Thymus (tissue), 11 donors: ENCODE measurements at regions not wholly inside any gene's neighbourhood (a gene's known extent, or its start where the extent isn't known, plus 50 kb on each side); places are given as distances from the start of the nearest gene placed in this dataset.

ENCODE experiments used
- DNase-seq, 9 donors: peaks; one replicate each; pipeline ENCODE4 v3.0.0-alpha.2; 2013; ENCODE audit warnings: low spot score in 9 of 9, low read depth in 6 of 9, missing footprints in 1 of 9
- H3K27ac ChIP-seq, 2 donors: one replicate each; pipeline ENCODE4 v1.5.1; 2013; ENCODE audit warnings: control low read depth in 1 of 2, low read depth in 1 of 2, low read length in 1 of 2, mild to moderate bottlenecking in 1 of 2, moderate library complexity in 1 of 2
- H3K27me3 ChIP-seq, 2 donors: one replicate each; pipeline ENCODE4 v1.5.1; 2013; ENCODE audit warnings: low read length in 1 of 2; ENCODE audit not compliant: control insufficient read depth in 2 of 2, insufficient read depth in 1 of 2
- H3K36me3 ChIP-seq, 2 donors: one replicate each; pipeline ENCODE4 v1.5.1; 2013; ENCODE audit warnings: low read length in 1 of 2, mild to moderate bottlenecking in 1 of 2, moderate library complexity in 1 of 2; ENCODE audit not compliant: control insufficient read depth in 2 of 2, insufficient read depth in 2 of 2
- H3K4me1 ChIP-seq, 2 donors: one replicate each; pipeline ENCODE4 v1.5.1; 2013; ENCODE audit warnings: low read length in 2 of 2; ENCODE audit not compliant: control insufficient read depth in 2 of 2, insufficient read depth in 2 of 2
- H3K4me3 ChIP-seq, 2 donors: one replicate each; pipeline ENCODE4 v1.5.1; 2013; ENCODE audit warnings: low read length in 2 of 2, control low read depth in 1 of 2, mild to moderate bottlenecking in 1 of 2
- H3K9me3 ChIP-seq, 2 donors: one replicate each; pipeline ENCODE4 v1.5.1; 2013; ENCODE audit warnings: low read length in 1 of 2, mild to moderate bottlenecking in 1 of 2; ENCODE audit not compliant: control insufficient read depth in 2 of 2, insufficient read depth in 1 of 2
- WGBS: extraction: QIAGEN DNeasy Blood & Tissue Kit; methylation state at CpG from one replicate; pipeline ENCODE4 v1.1.7; 2013; 5-methylcytosine and 5-hydroxymethylcytosine counted together
- donor health status: healthy.

DNA sequence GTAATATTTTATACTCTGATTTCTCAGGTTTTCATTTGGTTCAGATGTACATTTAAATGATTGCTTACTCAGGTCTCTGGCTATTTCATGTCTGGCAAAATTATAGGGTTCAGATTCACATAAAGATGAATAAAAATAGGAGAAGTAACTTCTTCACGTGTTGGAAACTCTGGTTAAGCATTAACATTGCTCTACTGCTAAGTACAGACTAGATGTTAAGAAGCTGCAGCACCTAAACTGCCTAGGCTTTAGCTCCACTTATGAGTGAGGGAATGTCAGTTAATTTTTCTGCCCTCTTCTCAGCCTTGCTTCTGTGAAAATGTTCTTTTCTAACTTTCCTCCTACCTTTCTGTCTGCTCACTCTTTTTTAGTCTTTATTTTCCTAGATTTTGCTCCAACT lies 361.2 kb downstream of the ARAP2 start:
- Histone ChIP-seq H3K36me3 (no peaks in the 10 kb centered on the region), H3K27me3 (no peaks in the 10 kb centered on the region), H3K9me3 (no peaks in the 10 kb centered on the region), H3K4me1 (no peaks in the 10 kb centered on the region), H3K4me3 (no peak overlapping the region), H3K27ac (no peak overlapping the region)
- DNase-seq, result no peak
- 65% methylated on average over 1 of the region's 1 CpG for whole genome bisulfite sequencing

DNA sequence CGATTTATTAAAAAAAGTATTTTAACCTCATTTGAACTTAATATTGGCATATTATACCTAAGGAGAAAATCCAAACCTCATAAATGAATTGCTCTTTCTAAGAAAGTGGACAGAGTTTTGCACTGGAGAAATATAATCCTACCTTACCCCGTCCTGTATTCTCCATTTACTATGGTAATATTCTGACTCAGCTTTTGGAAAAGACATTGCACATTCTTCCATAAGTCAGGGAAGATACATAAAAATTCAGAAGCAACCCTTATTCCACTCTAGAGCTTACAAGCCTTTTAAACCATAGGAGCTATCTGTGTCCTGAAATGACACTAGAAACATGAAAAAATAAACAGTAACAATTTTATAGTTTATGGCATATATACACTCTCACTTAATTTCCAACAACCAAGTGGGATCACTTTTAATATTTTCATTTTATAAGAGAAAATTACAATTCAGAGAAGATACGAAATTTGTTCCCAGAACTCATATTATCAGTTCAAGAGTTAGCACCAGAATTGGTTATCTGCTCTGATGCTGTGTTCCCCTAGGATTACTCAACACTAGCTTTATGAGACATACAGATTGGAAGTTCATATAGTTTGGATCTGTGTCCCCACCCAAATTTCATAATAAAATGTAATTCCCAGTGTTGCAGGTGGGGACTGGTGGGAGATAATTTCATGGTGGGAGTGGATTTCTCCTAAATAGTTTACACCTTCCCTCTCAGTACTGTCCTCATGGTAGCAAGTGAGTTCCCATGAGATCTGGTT lies 359.4 kb downstream of the ARAP2 start:
- DNase-seq, result no peak
- no peak overlapping the region for H3K27ac ChIP-seq
- no peaks in the 10 kb centered on the region for H3K9me3 ChIP-seq
- H3K36me3 ChIP-seq, result no peaks in the 10 kb centered on the region
- H3K4me1 ChIP-seq, result no peaks in the 10 kb centered on the region
- H3K27me3 ChIP-seq, result no peaks in the 10 kb centered on the region
- WGBS, result 93% methylated on average over 3 of the region's 3 CpGs
- no peak overlapping the region for H3K4me3 ChIP-seq

DNA sequence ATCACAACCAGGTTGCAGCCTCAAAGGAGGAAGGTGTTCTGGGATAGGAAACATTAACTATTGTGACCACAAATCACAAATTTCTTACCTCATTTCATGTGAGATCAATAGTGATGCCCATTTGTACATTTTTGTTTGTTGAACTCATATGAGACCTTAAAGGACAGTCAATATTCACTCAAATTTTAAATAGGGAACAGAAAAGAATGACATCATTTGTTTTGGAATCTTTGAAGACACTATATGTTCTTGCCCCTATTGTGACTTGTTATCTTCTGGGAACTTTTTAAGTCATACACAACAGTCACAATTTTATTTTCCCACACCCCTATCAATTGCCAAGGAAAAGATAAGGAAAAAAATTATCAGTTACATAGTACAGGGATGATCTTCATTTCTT lies 346.5 kb downstream of the ARAP2 start:
- no peak overlapping the region for H3K4me3 ChIP-seq
- no peak overlapping the region for H3K27ac ChIP-seq
- no peak for DNase-seq
- no peaks in the 10 kb centered on the region for H3K9me3 ChIP-seq
- no peaks in the 10 kb centered on the region for H3K4me1 ChIP-seq
- H3K27me3 ChIP-seq, result no peaks in the 10 kb centered on the region
- H3K36me3 ChIP-seq, result no peaks in the 10 kb centered on the region

DNA sequence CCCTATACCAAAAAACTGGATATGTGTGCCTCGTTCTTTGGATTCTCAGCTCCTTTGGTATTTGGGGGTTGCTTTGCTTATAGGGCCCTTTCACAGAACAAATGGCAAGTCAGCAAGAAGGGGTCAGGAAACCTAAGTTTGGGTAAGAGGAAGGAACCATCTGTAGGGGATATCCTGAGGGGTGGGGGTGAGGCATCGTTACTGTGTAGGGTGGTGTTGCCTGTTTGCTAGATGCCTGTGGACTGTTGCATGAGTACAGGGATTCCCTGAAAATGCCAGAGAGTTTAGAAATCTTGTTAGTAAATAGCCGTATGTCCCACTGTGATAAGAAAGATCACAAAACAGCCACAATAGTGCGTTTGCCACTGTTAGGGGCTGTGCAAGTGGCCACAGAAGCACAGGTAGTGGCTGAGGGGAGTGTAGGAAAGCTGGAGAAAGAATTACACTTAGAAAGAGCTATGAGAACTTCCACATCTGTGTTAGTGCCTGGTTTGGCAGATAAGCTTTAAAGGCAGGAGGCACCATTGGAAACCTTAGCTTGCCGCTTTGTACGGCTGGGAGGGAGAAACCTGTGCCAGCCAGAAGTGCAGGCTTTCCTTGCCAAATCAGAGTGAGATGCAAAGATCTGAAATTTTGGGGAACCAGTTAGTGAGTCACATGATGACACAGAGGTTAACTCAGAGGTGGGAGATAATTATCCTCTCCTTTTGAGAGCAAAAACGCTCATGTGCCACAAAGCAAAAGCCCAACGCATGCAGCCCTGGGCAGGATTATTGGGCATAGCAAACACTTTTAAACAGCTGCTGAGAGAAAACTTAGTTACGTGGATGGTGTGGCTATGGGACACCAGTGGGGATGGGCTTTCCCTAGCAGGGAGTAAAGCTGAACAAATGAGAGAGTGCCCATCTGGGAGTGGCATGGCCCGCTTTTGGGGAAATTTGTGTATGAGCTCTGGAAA lies 343.7 kb downstream of the ARAP2 start:
- no peaks in the 10 kb centered on the region for H3K4me1 ChIP-seq
- H3K36me3 ChIP-seq, result no peaks in the 10 kb centered on the region
- DNase-seq, result no peak
- 30% methylated on average over 10 of the region's 10 CpGs for WGBS
- no peaks in the 10 kb centered on the region for H3K9me3 ChIP-seq
- H3K27ac ChIP-seq, result no peak overlapping the region
- H3K27me3 ChIP-seq, result no peaks in the 10 kb centered on the region
- H3K4me3 ChIP-seq, result no peak overlapping the region

DNA sequence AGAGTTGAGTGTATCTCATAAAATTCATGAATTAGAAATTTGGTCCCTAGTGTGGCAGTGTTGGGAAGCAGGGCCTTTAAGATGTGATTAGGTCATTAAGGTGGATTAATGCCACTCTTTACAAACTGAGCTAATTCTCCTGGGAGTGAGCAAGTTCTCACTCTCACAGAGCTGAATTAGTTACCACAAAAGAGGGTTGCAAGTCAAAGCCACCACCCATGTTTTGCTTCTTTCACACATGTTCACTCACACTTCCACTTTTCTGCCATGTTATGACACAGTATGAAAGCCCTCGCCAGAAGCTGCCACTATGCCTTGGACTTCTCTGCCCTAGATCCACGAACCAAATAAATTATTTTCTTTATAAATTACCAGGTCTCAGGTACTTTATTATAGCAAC lies 332.1 kb downstream of the ARAP2 start:
- Histone ChIP-seq H3K27me3 (no peaks in the 10 kb centered on the region), H3K9me3 (no peaks in the 10 kb centered on the region), H3K4me1 (no peaks in the 10 kb centered on the region), H3K36me3 (no peaks in the 10 kb centered on the region), H3K4me3 (no peak overlapping the region), H3K27ac (no peak overlapping the region)
- WGBS, result 67% methylated on average over 2 of the region's 2 CpGs
- DNase-seq, result peak in 1 of 9 donors; percentile 4

DNA sequence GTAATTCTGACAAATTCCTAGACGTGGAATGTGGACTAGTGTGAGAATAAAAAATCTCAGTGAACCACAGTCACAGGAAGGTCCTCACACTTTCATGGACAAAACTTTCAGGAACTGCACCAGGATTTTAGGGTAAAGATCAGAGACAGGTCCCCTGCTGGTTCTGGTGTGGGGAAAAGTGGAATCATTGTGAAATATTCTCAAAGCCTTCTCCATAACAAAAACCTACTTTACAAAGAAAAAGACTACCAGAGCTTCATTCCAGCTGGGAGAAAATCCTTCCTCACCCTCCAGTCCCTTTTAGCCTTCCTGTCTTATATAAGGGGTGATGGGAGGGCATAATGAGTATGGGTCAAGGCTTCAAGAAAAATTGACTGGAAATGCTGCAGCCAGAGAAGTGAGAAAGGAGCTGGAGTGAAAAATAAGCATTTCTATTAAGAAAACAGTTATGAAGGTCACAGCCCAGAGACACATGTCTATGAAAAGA lies 325.8 kb downstream of the ARAP2 start:
- WGBS, result 97% methylated on average over 1 of the region's 1 CpG
- Histone ChIP-seq H3K4me3 (no peak overlapping the region), H3K27me3 (no peaks in the 10 kb centered on the region), H3K27ac (no peak overlapping the region), H3K9me3 (no peaks in the 10 kb centered on the region), H3K36me3 (no peaks in the 10 kb centered on the region), H3K4me1 (no peaks in the 10 kb centered on the region)
- DNase-seq, result no peak

DNA sequence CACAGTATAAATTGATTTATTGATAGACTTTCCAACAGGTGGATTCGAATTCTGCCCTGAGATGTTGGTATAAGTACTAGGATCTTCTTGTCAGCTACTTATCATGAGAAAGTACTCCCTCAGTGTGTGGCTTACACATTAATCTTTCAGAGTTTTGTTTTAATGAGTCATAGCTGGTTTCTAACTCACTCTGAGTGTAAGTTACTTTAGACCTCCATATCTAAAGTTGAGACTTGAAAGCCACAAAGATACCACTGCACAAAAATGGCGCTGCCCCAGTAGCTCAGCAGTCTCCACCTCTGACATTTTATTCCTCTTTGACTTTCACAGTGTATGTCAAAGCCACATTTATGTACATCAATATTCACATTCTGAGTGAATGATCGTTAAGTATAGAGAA lies 318.5 kb downstream of the ARAP2 start:
- no peak for DNase-seq
- H3K9me3 ChIP-seq, result no peaks in the 10 kb centered on the region
- no peaks in the 10 kb centered on the region for H3K36me3 ChIP-seq
- H3K4me3 ChIP-seq, result no peak overlapping the region
- no peaks in the 10 kb centered on the region for H3K4me1 ChIP-seq
- WGBS, result 80% methylated on average over 3 of the region's 3 CpGs
- H3K27ac ChIP-seq, result no peak overlapping the region
- H3K27me3 ChIP-seq, result no peaks in the 10 kb centered on the region

DNA sequence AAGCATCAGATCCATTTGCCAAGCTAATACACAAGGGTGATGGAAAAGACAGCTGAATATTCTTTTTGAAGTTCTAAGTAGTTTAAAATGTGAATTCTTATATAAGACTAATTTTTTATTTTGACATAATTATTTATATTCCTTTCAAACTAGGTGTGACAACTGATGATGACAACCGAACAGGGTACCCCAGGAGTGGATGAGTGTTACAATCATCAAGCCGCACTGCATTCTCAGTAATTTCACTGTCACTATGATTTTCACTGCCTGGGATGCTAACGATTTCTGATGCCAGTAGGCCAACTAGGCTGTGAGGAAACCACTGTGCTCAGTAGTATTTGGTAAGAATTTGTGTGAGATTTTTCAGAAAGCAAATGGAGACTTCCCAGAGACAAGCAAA lies 317.5 kb downstream of the ARAP2 start:
- WGBS, result 86% methylated on average over 3 of the region's 3 CpGs
- Histone ChIP-seq H3K4me1 (no peaks in the 10 kb centered on the region), H3K27me3 (no peaks in the 10 kb centered on the region), H3K27ac (no peak overlapping the region), H3K36me3 (no peaks in the 10 kb centered on the region), H3K9me3 (no peaks in the 10 kb centered on the region), H3K4me3 (no peak overlapping the region)
- DNase-seq, result no peak

DNA sequence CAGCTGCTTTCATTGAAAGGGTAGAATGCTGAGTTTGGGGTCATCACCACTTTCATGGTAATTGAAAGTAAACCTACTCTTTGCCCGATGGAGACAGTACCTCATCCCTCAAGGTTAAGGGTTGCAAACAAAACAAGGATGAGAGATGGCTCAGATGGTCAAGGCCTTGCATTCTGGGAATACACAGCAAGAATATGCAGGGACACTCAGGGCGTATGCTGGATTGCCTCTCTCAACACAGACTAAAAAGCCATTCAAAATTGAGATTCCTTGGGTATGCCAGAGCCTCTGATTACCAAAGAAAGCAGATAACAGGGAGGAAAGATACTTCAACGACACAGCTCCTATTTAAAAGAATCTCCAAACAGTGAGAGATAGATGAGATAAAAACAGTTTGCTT lies 310.4 kb downstream of the ARAP2 start:
- no peaks in the 10 kb centered on the region for H3K4me1 ChIP-seq
- no peak for DNase-seq
- WGBS, result 68% methylated on average over 3 of the region's 3 CpGs
- H3K27ac ChIP-seq, result no peak overlapping the region
- no peaks in the 10 kb centered on the region for H3K27me3 ChIP-seq
- no peak overlapping the region for H3K4me3 ChIP-seq
- H3K9me3 ChIP-seq, result no peaks in the 10 kb centered on the region
- no peaks in the 10 kb centered on the region for H3K36me3 ChIP-seq
